SK-N-SH treated with all-trans-retinoic acid at 6 μM for 48 hours (cell line): ENCODE measurements at regions not wholly inside any gene's neighbourhood (a gene's known extent, or its start where the extent isn't known, plus 50 kb on each side); places are given as distances from the start of the nearest gene placed in this dataset.
A peak's percentile ranks its signal among the peaks of the same experiment; 100 is the strongest.

Experiments used
- ATAC-seq: fragments of 200-7000 bp; cut with Tn5 transposase; 3 replicates; pipeline ENCODE4 v1.9.1; 2020; ENCODE audit warnings: mild to moderate bottlenecking, moderate library complexity
- ARNTL ChIP-seq: fragments of 450-650 bp; formaldehyde crosslinking; IDR thresholded peaks from 2 replicates; pipeline ENCODE4 v1.5.0; 2020; ENCODE audit warnings: low read depth, mild to moderate bottlenecking, moderate library complexity, borderline replicate concordance
- BACH2 ChIP-seq: fragments of 250-450 bp; sonication (Bioruptor Pico); IDR thresholded peaks from 2 replicates; pipeline ENCODE4 v1.9.0; 2021; ENCODE audit warnings: mild to moderate bottlenecking, borderline replicate concordance
- CSDC2 ChIP-seq: fragments of 250-450 bp; sonication (Bioruptor Pico); IDR thresholded peaks from 2 replicates; pipeline ENCODE4 v1.5.0; 2020; ENCODE audit warnings: mild to moderate bottlenecking, moderate library complexity
- CSRNP3 ChIP-seq: fragments of 250-450 bp; sonication (Bioruptor Pico); IDR thresholded peaks from 2 replicates; pipeline ENCODE4 v1.5.1; 2021; ENCODE audit warnings: mild to moderate bottlenecking, moderate library complexity
- ESRRG ChIP-seq: fragments of 250-450 bp; sonication (Bioruptor Pico); IDR thresholded peaks from 2 replicates; pipeline ENCODE4 v1.6.1; 2021; ENCODE audit warnings: mild to moderate bottlenecking
- GLIS3 ChIP-seq: fragments of 250-450 bp; sonication (Bioruptor Pico); IDR thresholded peaks from 2 replicates; pipeline ENCODE4 v1.5.0; 2020; ENCODE audit warnings: mild to moderate bottlenecking, moderate library complexity
- ISL1 ChIP-seq: fragments of 250-450 bp; sonication (Bioruptor Pico); IDR thresholded peaks from 2 replicates; pipeline ENCODE4 v2.1.2; 2022; ENCODE audit warnings: mild to moderate bottlenecking, moderate library complexity
- OSR1 ChIP-seq: fragments of 250-450 bp; sonication (Bioruptor Pico); IDR thresholded peaks from 2 replicates; pipeline ENCODE4 v1.8.0; 2022; ENCODE audit warnings: moderate library complexity, mild to moderate bottlenecking, inconsistent platforms
- PPARA ChIP-seq: fragments of 250-450 bp; sonication (Bioruptor Pico); IDR thresholded peaks from 2 replicates; pipeline ENCODE4 v1.5.0; 2020; ENCODE audit warnings: mild to moderate bottlenecking, borderline replicate concordance
- RARB ChIP-seq: fragments of 250-450 bp; sonication (Bioruptor Pico); IDR thresholded peaks from 2 replicates; pipeline ENCODE4 v1.8.0; 2021; ENCODE audit warnings: mild to moderate bottlenecking, moderate library complexity
- SNAI2 ChIP-seq: fragments of 250-450 bp; sonication (Bioruptor Pico); IDR thresholded peaks from 2 replicates; pipeline ENCODE4 v1.5.0; 2020; ENCODE audit warnings: mild to moderate bottlenecking, moderate library complexity
- TCF4 ChIP-seq: fragments of 250-450 bp; sonication (Bioruptor Pico); IDR thresholded peaks from 2 replicates; pipeline ENCODE4 v1.8.0; 2021; ENCODE audit warnings: mild to moderate bottlenecking, moderate library complexity, borderline replicate concordance
- TOX ChIP-seq: fragments of 250-450 bp; sonication (Bioruptor Pico); IDR thresholded peaks from 2 replicates; pipeline ENCODE4 v1.8.0; 2021; ENCODE audit warnings: mild to moderate bottlenecking, moderate library complexity, borderline replicate concordance
- TSHZ2 ChIP-seq: fragments of 250-450 bp; sonication (Bioruptor Pico); IDR thresholded peaks from 2 replicates; pipeline ENCODE4 v1.5.0; 2020; ENCODE audit warnings: mild to moderate bottlenecking, moderate library complexity
- ZC3H10 ChIP-seq: fragments of 250-450 bp; sonication (Bioruptor Pico); IDR thresholded peaks from 2 replicates; pipeline ENCODE4 v1.5.1; 2021; ENCODE audit warnings: mild to moderate bottlenecking, moderate library complexity
- ZNF565 ChIP-seq: fragments of 450-650 bp; formaldehyde crosslinking; conservative IDR thresholded peaks from 2 replicates; pipeline ENCODE4 v1.5.0; 2020; ENCODE audit warnings: low read depth, mild to moderate bottlenecking, moderate library complexity
- ZNF70 ChIP-seq: fragments of 450-650 bp; formaldehyde crosslinking; IDR thresholded peaks from 2 replicates; pipeline ENCODE4 v1.5.0; 2020; ENCODE audit warnings: mild to moderate bottlenecking, moderate library complexity
- ZNF8 ChIP-seq: fragments of 450-650 bp; formaldehyde crosslinking; IDR thresholded peaks from 2 replicates; pipeline ENCODE4 v1.5.0; 2020; ENCODE audit warnings: mild to moderate bottlenecking, moderate library complexity
- TF ChIP-seq, protein P1 (sequence below): fragments of 250-450 bp; sonication (Bioruptor Pico); IDR thresholded peaks from 2 replicates; pipeline ENCODE4 v1.5.1; 2020; ENCODE audit warnings: low read depth, mild to moderate bottlenecking, moderate library complexity

DNA sequence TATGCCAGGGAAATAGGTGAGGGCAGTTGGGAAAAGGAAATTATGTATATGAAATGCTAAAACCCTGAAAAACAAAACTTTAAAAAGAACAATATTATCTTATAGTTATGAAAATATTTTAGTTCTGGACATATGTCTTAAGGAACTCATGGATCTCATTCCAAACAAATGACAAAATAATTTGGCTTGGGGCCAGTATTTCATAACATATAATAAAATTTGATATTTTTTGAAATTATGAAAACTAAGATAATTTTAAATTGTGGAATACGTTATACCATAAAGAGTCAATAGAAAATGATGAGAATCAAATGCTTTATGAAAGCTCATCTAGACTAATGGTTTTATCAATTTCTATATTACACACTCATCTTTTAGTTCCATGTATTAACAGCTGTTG, 173.8 kb upstream of the DCN start:
- TF ChIP-seq ZC3H10 (no peak), ZNF565 (CRISPR knock-in tag) (no peak)
- TF ChIP-seq, all 23 proteins: peak for 0
- ATAC-seq = no peak

DNA sequence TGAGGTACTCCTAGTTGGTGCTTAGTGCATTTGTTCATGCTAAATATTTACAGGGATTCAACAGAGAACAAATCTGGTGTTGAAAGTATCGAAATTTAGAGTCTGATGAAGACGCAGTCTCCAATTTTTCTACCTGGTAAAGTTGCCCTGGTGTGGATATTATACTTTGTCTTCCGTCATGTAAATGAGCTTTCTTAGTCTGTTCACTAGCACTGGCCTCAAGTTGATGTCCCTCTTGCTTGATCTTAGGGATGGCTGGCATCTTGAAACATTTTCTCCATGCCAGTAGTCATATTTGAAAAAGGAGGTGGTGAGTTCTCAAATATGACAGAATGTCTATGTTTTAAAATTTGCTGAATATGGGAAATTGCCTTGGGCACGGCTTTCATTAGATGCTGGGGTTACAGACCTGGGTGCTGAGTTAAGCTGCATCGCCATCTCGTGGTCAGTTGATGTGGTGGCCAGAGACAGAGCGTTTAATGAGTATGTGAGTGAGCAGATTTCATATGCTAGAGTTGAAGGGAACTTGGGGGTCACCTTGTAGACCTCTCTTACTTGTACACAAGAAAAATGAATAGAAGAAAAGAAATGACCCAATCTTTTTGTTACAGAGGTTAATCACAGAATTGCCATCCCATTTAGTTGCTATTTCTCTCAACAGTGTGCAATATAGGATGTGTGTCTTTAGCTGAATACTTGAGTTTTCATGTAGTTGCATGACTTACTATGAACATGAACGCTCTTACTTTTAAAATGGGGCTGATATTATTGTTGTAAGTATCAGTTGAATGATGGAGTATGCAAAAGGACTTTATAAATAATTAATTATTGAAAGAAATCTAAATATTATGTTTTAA, 172.8 kb upstream of the DCN start:
- TF ChIP-seq CSRNP3 (no peak), TCF4 (CRISPR knock-in tag) (no peak)
- peak; percentile 100 for ATAC-seq

GRCh38 chr12:91353266-91353665, 170.6 kb upstream of the DCN start:
- no peak for ATAC-seq
- TF ChIP-seq SNAI2 (CRISPR knock-in tag) (no peak), OSR1 (CRISPR knock-in tag) (no peak)

DNA sequence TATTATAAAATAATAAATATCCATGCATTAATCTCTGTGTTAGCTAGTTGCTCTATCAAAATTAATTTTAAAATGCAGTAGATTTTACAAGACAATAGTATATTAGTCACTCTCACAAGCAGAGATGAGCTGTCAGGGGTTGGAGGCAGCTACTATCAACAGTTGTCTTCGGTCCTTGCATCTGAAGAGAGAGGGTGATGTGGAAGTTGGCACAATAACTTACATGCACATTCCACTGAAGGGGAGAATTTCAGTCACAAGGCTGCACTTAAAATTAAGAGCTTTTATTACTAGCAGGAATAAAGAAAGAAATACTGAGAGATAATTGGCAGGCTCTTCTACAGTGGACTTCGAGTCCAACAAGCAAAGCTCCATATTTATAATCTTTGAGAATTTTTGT, 166.9 kb upstream of the DCN start:
- TF ChIP-seq ISL1 = peak; percentile 33; the same call in 1 of the 2 replicates
- TF ChIP-seq ESRRG (CRISPR knock-in tag) = no peak
- TF ChIP-seq TOX (CRISPR knock-in tag) = no peak
- TF ChIP-seq OSR1 (CRISPR knock-in tag) = no peak
- TF ChIP-seq ZNF70 (CRISPR knock-in tag) = no peak
- no peak for TF ChIP-seq CSRNP3
- TF ChIP-seq PPARA (CRISPR knock-in tag) = no peak
- ATAC-seq = peak; percentile 44; the same call in 1 of the 3 replicates

GRCh38 chr12:91347481-91348214, 165.0 kb upstream of the DCN start:
- ATAC-seq = no peak
- TF ChIP-seq OSR1 (CRISPR knock-in tag) = no peak
- TF ChIP-seq CSDC2 (CRISPR knock-in tag) = no peak
- TF ChIP-seq TOX (CRISPR knock-in tag) = no peak
- TF ChIP-seq ISL1 = 0 out of 2 replicates have a peak, but pooled peaks have one; percentile 34
- TF ChIP-seq TCF4 (CRISPR knock-in tag) = no peak
- TF ChIP-seq SNAI2 (CRISPR knock-in tag) = no peak
- no peak for TF ChIP-seq ARNTL

DNA sequence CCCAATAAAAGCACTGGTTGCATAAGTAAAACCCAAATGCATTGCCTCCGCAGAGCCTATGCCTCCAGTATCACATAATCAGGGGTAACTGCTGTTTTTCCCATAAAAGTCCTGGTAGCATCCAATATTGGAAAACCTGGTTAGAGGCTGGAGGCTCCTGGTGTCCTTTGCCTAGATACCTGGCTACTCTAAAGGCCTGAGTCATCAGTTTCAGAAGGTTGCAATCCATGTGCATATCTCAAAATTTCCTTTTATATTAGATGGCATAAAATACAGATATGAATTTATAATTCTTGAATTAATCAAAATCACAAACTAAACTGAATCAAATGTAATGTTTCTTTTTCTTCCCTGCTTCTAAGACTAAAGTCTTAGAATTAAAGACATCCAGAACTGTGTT, 164.2 kb upstream of the DCN start:
- ATAC-seq = no peak
- TF ChIP-seq, protein P1, sequence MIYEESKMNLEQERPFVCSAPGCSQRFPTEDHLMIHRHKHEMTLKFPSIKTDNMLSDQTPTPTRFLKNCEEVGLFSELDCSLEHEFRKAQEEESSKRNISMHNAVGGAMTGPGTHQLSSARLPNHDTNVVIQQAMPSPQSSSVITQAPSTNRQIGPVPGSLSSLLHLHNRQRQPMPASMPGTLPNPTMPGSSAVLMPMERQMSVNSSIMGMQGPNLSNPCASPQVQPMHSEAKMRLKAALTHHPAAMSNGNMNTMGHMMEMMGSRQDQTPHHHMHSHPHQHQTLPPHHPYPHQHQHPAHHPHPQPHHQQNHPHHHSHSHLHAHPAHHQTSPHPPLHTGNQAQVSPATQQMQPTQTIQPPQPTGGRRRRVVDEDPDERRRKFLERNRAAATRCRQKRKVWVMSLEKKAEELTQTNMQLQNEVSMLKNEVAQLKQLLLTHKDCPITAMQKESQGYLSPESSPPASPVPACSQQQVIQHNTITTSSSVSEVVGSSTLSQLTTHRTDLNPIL (CRISPR knock-in tag) = no peak
- no peak for TF ChIP-seq OSR1 (CRISPR knock-in tag)
- TF ChIP-seq ZC3H10 = no peak
- no peak for TF ChIP-seq ZNF70 (CRISPR knock-in tag)
- no peak for TF ChIP-seq TCF4 (CRISPR knock-in tag)
- no peak for TF ChIP-seq ARNTL
- TF ChIP-seq TSHZ2 (CRISPR knock-in tag) = no peak
- no peak for TF ChIP-seq GLIS3 (CRISPR knock-in tag)
- no peak for TF ChIP-seq CSRNP3
- TF ChIP-seq ZNF8 (CRISPR knock-in tag) = no peak
- TF ChIP-seq RARB = no peak
- no peak for TF ChIP-seq PPARA (CRISPR knock-in tag)
- TF ChIP-seq BACH2 (CRISPR knock-in tag) = no peak
- no peak for TF ChIP-seq CSDC2 (CRISPR knock-in tag)
